NT2/D1 (cell line): ENCODE measurements at regions not wholly inside any gene's neighbourhood (a gene's known extent, or its start where the extent isn't known, plus 50 kb on each side); places are given as distances from the start of the nearest gene placed in this dataset.

Experiments
- DNase-seq: peaks from one replicate; pipeline ENCODE4 v3.0.0-alpha.2; 2011; ENCODE audit warnings: low read depth, low spot score
- H3K27me3 ChIP-seq: 2 replicates; pipeline ENCODE4 v1.6.0; 2011; ENCODE audit warnings: mild to moderate bottlenecking; ENCODE audit not compliant: insufficient read length, insufficient read depth
- H3K36me3 ChIP-seq: 2 replicates; pipeline ENCODE4 v1.6.1; 2011; ENCODE audit warnings: mild to moderate bottlenecking, low read length, mixed read lengths; ENCODE audit not compliant: insufficient read depth, insufficient read length
- H3K4me1 ChIP-seq: 2 replicates; pipeline ENCODE4 v1.5.1; 2011; ENCODE audit not compliant: insufficient read depth, insufficient read length
- H3K4me3 ChIP-seq: 2 replicates; pipeline ENCODE4 v1.5.1; 2011; ENCODE audit warnings: low read depth; ENCODE audit not compliant: insufficient read length
- H3K9ac ChIP-seq: 2 replicates; pipeline ENCODE4 v1.6.0; 2011; ENCODE audit warnings: low read depth; ENCODE audit not compliant: insufficient read length
- H3K9me3 ChIP-seq: 2 replicates; pipeline ENCODE4 v1.5.1; 2011; ENCODE audit warnings: mild to moderate bottlenecking, low read length; ENCODE audit not compliant: insufficient read depth
- SUZ12 ChIP-seq: IDR thresholded peaks from 2 replicates; pipeline ENCODE4 v1.6.1; 2011; ENCODE audit not compliant: insufficient read length, insufficient read depth; ENCODE audit errors: extremely low read depth
- YY1 ChIP-seq: IDR thresholded peaks from 2 replicates; pipeline ENCODE4 v1.6.1; 2011; ENCODE audit not compliant: insufficient read length, insufficient read depth
- ZNF274 ChIP-seq: IDR thresholded peaks from 2 replicates; pipeline ENCODE4 v1.6.1; 2011; ENCODE audit warnings: mild to moderate bottlenecking, low read depth, low read length

GRCh38 chr11:130546901-130547694 is 98.7 kb downstream of the ADAMTS15 start:
- H3K27me3 ChIP-seq = peaks cover 2% of the 10 kb centered on the region
- no peaks in the 10 kb centered on the region for H3K36me3 ChIP-seq

GRCh38 chr11:130547761-130548490 is 99.5 kb downstream of the ADAMTS15 start:
- no peaks in the 10 kb centered on the region for H3K36me3 ChIP-seq
- H3K27me3 ChIP-seq = peaks cover 2% of the 10 kb centered on the region
- no peaks in the 10 kb centered on the region for H3K4me1 ChIP-seq
- no peak overlapping the region for H3K9ac ChIP-seq
- no peak for DNase-seq
- no peak for TF ChIP-seq ZNF274
- no peak for TF ChIP-seq SUZ12
- TF ChIP-seq YY1 = no peak
- H3K9me3 ChIP-seq = no peaks in the 10 kb centered on the region
- no peak overlapping the region for H3K4me3 ChIP-seq

More at GRCh38 chr11:130546901-130547694, 98.7 kb downstream of the ADAMTS15 start:
- H3K4me1 ChIP-seq = no peaks in the 10 kb centered on the region
- no peaks in the 10 kb centered on the region for H3K9me3 ChIP-seq
- H3K9ac ChIP-seq = no peak overlapping the region
- no peak for DNase-seq
- TF ChIP-seq YY1 (no peak), ZNF274 (no peak), SUZ12 (no peak)
- H3K4me3 ChIP-seq = no peak overlapping the region

GRCh38 chr11:130548491-130548833 is 100.0 kb downstream of the ADAMTS15 start:
- no peaks in the 10 kb centered on the region for H3K36me3 ChIP-seq
- no peaks in the 10 kb centered on the region for H3K4me1 ChIP-seq
- no peak for TF ChIP-seq ZNF274
- TF ChIP-seq SUZ12 = no peak
- TF ChIP-seq YY1 = no peak
- H3K4me3 ChIP-seq = no peak overlapping the region
- no peaks in the 10 kb centered on the region for H3K9me3 ChIP-seq
- DNase-seq = no peak
- H3K27me3 ChIP-seq = peaks cover 2% of the 10 kb centered on the region
- no peak overlapping the region for H3K9ac ChIP-seq

GRCh38 chr11:130549393-130549999 is 101.1 kb downstream of the ADAMTS15 start:
- Histone ChIP-seq H3K4me1 (no peaks in the 10 kb centered on the region), H3K9ac (no peak overlapping the region), H3K9me3 (no peaks in the 10 kb centered on the region), H3K27me3 (peaks cover 2% of the 10 kb centered on the region), H3K4me3 (no peak overlapping the region), H3K36me3 (no peaks in the 10 kb centered on the region)
- TF ChIP-seq SUZ12 = no peak
- no peak for TF ChIP-seq YY1
- no peak for TF ChIP-seq ZNF274
- DNase-seq = no peak

GRCh38 chr11:130550150-130550549 is 101.7 kb downstream of the ADAMTS15 start:
- no peak overlapping the region for H3K4me3 ChIP-seq
- DNase-seq = no peak
- TF ChIP-seq SUZ12 = no peak
- no peak for TF ChIP-seq YY1
- TF ChIP-seq ZNF274 = no peak
- peaks cover 2% of the 10 kb centered on the region for H3K27me3 ChIP-seq
- no peaks in the 10 kb centered on the region for H3K9me3 ChIP-seq
- H3K4me1 ChIP-seq = no peaks in the 10 kb centered on the region
- H3K9ac ChIP-seq = no peak overlapping the region
- H3K36me3 ChIP-seq = no peaks in the 10 kb centered on the region

- H3K9ac ChIP-seq = no peak overlapping the region
- TF ChIP-seq ZNF274 = no peak
- no peak for TF ChIP-seq SUZ12
- no peak for TF ChIP-seq YY1
- H3K4me3 ChIP-seq = no peak overlapping the region
These were observed 102.5 kb downstream of the ADAMTS15 start for GRCh38 chr11:130550984-130551383.

GRCh38 chr11:130551388-130551787 is 102.9 kb downstream of the ADAMTS15 start:
- no peak overlapping the region for H3K4me3 ChIP-seq
- H3K27me3 ChIP-seq = peaks cover 2% of the 10 kb centered on the region
- H3K4me1 ChIP-seq = no peaks in the 10 kb centered on the region
- H3K36me3 ChIP-seq = no peaks in the 10 kb centered on the region
- no peak for TF ChIP-seq ZNF274
- no peak for TF ChIP-seq SUZ12
- TF ChIP-seq YY1 = no peak
- no peak for DNase-seq
- no peaks in the 10 kb centered on the region for H3K9me3 ChIP-seq
- H3K9ac ChIP-seq = no peak overlapping the region

More at GRCh38 chr11:130550984-130551383, 102.5 kb downstream of the ADAMTS15 start:
- Histone ChIP-seq H3K36me3 (no peaks in the 10 kb centered on the region), H3K9me3 (no peaks in the 10 kb centered on the region), H3K27me3 (peaks cover 2% of the 10 kb centered on the region), H3K4me1 (no peaks in the 10 kb centered on the region)
- no peak for DNase-seq
